ENCODE measurements at regions not wholly inside any gene's neighbourhood (a gene's known extent, or its start where the extent isn't known, plus 50 kb on each side); places are given as distances from the start of the nearest gene placed in this dataset.

DNA sequence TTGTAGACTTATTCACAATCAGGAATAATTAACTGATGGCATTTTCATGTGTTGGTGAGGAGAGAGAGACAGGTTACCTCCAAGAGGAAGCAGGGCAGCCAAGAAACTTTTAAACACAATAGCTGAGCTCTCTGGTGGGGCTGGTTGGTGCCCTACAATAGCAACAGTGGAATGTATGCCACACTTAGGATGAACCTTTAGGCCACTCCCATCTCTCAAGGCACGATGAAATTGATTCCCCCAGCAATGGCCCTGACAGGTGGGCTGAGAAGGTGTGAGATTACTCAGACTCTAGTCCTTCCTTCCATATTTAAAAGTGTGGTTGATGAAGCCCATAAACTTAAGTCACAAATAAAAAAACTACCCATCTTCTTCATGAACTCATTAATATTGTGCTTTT is 219.4 kb upstream of the CYRIA start:
- no peak for DNase-seq

GRCh38 chr2:16882706-16883105 is 217.1 kb upstream of the CYRIA start:
- no peak for DNase-seq

DNA sequence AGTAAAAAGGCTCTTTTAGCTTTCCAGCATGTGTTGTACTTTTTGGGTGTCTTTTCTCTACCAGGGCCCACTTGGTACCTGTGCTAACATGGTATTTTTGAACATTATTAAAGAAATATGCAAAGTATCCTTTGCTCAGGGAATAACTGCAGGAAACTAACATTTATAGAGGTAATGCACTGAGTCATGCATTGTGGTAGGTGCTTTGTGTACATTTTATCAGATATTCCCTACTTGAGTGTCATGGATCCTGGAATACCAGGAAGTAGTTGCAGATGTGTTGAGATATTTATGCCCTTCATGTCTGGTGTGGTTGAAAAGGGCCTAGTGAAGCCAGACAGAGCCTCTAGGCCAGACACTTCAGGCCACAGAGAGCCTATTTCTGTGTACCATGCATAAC is 215.5 kb upstream of the CYRIA start:
- DNase-seq, result no peak

GRCh38 chr2:16871411-16871810 is 205.8 kb upstream of the CYRIA start:
- DNase-seq, result no peak

- no peak for DNase-seq
Observed at GRCh38 chr2:16870491-16871076, 204.9 kb upstream of the CYRIA start.

DNA sequence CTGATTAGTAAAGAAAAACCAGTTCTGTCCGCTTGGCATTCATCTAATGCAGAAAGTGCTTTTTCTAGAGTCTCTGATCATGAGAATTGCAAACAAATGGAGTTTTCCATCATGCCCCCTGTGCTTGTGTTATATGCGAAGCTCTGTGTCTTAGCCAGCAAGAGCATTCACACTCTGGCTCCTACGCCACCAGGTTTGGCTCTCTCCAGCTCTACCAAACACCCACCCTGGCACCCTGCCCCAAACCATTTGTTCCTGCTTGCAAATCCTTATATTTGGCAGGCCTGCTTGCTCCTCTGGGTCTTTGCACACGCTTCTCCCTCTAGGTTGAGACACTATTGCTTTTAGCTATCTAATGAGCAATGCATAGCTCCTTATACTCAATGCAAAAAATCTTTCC is 204.1 kb upstream of the CYRIA start:
- no peak for DNase-seq

DNA sequence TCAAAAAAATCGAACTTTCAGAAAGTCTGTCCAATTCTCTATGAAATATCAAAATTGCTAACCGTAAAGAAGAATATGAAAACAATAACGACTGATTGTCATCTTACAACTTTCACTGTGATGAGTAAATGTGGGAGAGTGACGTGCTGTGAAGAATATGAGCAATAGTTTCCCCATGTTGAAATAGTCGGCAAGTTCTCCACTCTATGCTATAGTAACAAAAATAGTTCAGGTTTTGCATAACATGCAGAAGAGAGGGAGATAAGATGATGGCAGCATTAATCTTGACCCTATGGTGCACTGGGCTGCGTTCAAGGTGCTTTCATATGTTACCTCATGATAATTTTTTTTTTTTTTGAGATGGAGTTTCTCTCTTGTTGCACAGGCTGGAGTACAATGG is 196.8 kb upstream of the CYRIA start:
- DNase-seq, result no peak

DNA sequence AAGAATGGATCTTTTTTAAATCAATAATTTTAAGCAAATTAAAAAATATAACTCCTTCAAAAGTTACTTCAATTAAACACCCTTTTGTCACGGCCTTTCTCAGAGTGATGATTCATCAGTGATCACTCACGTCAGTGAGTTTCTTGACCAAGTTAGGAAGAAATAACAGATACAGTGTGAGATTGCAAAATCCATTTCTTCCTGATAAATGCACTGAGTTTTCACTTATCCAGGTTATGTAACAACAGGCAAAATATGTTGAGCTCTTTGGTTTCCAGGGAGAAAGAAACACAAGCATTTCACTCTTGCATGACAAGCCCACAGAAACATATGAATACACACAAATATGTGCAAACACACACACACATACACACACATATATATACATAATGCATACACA is 195.9 kb upstream of the CYRIA start:
- DNase-seq, result no peak

DNA sequence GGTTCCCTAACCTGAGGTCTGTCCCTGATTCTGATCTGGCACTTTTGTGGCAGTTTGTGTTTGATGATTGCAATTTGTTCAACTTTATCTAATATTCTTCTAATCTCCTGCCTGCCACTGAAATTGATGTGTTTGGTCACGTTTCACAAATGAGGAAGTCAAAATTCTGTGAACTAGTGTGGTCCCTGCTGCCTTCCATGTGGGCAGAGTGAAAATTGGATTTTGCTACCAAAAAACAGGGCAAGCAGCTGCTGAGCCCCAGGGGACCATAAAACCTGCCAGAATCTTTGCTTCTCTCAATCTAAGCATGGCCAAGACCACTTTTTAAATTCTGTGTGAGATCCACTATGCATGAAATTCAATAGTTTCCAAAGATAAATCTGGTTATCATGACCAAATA is 195.5 kb upstream of the CYRIA start:
- DNase-seq, result no peak

DNA sequence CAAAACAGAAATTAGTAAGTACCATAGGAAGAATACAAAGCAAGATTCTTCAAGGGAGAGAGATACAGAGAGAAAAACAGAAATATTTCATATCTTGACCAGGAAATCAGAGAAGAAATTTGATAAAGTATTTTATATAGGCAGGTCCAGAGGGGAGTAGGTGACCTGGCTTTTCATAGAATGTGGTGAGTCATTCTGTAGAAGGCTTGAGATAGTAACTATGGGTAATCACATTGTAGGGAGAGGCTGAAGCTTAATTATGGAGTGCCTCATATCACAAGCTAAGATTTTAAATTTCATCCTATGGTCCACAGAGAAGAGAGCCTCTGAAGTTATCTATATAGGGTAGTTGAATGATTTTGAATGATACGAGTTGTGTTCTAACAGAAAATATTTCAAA is 195.0 kb upstream of the CYRIA start:
- DNase-seq, result no peak

GRCh38 chr2:16855183-16855582 is 189.5 kb upstream of the CYRIA start:
- no peak for DNase-seq

DNA sequence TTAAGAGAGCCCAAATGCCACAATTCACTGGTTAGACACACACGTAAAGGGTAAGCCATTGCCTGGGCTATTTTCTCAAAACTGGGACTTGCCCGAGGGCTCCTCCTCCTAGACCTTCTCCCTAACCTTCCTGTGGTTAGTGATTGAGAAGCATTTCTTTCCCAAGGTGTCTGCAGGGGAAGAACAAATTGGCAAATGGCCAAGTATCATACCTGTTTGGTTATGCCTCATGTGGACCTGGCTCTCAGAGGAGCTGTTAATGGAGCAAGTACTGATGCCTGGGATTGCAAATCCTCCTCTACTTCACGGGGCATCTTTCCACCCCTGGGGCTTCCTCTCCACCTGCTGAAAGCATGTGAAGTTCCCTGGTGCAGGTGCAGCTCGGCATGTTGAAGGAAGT is 187.5 kb upstream of the CYRIA start:
- no peak for DNase-seq

DNA sequence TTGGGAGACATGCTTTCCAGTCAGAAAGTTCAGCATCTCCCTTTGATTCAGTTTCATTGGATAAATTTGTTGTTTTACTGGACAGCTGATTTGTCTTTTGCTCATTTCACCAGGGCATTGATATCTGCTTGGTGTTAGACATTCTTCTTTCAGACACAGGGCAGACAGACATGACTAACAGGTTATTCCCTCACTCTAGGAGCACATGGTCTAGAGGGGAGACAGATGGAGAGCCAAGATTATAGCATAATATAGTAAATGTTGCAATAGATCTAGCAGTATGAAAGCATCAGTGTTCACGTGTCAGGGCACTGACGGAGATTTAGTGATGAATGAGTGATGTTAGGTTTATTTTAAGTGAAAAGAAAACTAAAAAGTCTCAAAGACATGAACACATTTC is 187.0 kb upstream of the CYRIA start:
- no peak for DNase-seq

GRCh38 chr2:16851126-16851525 is 185.5 kb upstream of the CYRIA start:
- DNase-seq, result no peak

DNA sequence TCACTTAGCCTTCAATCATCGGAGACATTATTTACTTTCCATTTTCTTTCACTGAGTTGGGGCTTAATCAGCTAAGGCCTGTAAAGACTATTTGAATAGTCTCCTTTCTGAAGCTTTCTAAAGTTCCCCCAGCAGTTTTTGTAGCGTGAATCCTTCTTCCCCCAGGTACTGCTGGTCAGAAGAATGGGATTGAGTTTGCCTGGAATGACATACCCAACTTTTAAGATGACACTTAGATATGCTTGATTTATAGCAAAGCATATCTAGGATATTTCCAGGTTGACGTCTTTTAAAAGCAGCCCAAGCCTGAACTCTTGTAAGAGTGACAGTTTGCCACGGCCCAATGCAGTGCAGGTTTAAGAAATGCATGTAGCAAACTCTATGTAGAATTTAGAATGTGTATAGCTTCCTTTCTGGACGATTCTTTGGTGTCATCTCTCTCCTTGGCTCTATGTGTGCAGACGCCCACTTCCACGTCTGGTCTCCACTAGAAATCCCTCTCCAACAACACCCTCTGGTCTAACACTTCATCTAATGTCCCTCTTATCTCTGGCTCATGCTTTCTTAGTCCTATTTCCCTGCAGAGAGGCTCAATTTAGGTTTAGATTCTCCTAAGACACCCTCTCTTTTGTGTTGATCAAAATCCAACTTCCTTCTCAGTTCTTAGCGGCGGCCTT is 175.0 kb upstream of the CYRIA start:
- no peak for DNase-seq

DNA sequence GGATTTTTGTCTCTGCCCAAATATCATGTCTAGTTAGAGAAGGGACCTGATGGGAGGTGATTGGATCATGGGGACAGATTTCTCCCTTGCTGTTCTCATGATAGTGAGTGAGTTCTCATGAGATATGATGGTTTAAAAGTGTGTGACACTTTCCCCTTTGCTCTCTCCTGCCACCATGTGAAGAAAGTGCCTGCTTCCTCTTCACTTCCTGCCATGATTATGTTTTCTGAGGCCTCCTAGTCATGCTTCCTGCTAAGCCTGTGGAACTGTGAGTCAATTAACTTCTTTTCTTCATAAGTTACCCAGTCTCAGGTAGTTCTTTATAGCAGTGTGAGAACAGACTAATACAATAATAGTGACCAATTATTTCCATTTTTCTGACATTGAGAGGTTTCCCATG is 167.3 kb upstream of the CYRIA start:
- no peak for DNase-seq

GRCh38 chr2:16828828-16829160 is 163.2 kb upstream of the CYRIA start:
- DNase-seq, result no peak

DNA sequence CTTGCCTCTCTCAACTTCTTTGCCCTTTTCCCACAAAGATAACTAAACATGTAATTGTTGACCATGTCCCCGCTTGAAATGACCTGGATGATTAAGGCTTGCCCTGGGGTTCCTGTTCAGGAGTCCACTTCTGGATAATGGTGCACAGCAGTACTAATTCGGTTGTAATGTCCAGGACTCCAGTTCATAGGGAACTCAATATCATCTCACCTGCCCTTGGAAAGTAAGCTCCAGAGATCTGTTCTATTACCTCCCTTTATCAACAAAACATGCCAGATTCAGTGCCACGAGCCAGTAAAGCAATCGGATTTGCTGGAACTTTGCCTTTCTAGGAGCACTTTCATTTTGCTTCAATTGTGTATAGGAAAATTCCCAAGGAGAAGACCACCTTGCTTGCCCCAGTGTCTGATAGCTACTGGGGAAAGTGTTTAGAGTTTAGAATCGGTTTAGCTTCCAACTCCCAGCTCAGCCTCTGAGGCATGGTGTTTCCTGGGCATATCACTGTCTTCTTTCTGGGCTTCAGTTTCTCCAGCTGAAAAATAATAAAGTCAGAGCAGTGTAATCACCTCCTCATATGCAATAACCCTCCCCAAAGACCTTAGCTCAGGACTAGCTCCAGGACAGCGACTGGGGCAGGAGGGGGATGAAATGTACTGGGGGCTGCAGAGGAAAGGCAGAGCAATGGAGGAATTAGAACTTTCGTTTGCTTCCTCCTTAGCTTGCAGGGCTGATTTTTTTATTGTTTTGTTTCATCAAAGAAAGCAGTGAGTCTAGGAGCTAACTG is 162.6 kb upstream of the CYRIA start:
- no peak for DNase-seq

DNA sequence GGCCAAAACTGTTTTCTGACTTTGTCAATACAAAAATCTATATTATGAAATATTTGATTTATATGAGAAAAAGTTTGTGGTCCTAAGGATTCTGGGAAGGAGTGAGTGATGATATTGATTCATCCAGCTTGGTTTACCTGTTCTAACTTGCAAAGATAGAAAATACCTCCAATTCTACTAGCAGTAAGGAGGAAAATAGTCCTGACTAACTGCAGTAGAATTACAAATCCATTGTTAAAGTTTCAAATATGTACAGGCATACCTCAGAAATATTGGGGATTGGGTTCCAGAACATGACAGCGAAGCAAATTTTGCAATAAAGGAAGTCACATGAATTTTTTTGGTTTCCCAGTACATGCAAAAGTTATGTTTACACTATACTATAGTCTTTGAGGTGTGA is 158.8 kb upstream of the CYRIA start:
- no peak for DNase-seq

GRCh38 chr2:16821692-16822091 is 156.1 kb upstream of the CYRIA start:
- no peak for DNase-seq

DNA sequence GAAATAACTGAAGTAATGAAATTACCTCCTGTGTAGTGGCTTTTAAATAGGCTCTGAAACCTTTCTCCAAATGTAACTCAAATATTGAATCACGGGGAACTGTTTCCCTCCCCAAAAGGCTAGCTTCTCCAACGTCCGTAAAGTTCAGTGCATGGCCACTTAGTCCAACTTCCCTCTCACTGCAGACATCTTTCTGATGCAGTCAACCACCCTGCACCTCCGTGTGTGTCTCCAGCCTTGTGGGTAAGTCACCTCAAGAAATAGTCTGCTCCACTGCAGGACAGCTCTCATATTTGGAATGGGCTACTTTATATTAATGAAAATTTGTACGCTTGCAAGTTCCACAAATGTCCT is 152.5 kb upstream of the CYRIA start:
- no peak for DNase-seq

DNA sequence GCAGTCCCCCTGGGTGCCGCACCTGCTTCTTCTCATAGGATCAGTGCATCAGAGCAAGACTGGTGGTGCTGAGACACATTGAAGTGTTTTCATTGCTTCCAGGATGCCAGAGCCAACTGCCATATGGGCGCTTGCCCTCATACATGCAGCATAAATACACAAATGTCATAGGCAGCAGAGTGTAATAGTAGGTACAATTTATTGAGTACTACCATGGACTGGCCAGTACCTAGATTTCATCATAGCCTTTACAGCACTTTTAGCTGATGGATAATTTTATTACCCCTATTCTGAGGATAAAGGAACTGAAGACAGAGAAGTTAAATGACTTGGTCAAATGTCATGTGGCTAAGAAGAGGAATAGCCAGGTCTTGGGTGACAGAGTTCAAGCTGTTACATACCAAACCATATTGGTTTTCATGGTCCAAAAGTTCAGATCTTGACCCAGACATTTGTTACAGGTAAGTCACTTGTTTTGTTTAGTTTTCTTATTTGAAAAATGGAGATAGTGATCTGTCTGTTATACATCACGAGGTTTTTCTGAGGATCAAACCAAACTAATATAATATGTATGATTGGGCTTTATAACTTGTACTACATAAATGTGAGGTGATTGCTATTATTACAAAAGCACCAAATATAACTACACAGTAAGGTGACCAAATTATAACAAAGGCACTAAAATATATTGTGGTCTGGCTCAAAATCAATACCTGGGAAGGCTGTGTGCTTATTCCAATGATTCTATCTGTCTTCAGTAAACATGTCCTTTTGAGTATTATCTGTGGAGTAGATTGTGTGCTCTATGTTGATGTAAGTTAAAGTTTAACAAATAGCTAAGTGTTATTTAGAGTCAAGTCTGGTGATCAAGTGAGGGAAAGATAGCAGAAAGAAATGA is 151.9 kb upstream of the CYRIA start:
- no peak for DNase-seq

GRCh38 chr2:16816522-16816921 is 150.9 kb upstream of the CYRIA start:
- DNase-seq, result no peak

Measured in right kidney (tissue), 1 donor.